ENCODE measurements at regions not wholly inside any gene's neighbourhood (a gene's known extent, or its start where the extent isn't known, plus 50 kb on each side); places are given as distances from the start of the nearest gene placed in this dataset.

GRCh38 chr5:133712562-133712961 lies 100.2 kb upstream of the FSTL4 start:
- DNase-seq = no peak
- no peak for ATAC-seq

- ATAC-seq = no peak
- no peak for DNase-seq
These were observed 96.9 kb upstream of the FSTL4 start for GRCh38 chr5:133709209-133709725.

- DNase-seq = no peak
- no peak for ATAC-seq
These were observed 96.0 kb upstream of the FSTL4 start for GRCh38 chr5:133708331-133708850.

- ATAC-seq = no peak
- no peak for DNase-seq
These were observed 95.3 kb upstream of the FSTL4 start for GRCh38 chr5:133707629-133708028.

- no peak for ATAC-seq
- no peak for DNase-seq
These were observed 94.4 kb upstream of the FSTL4 start for GRCh38 chr5:133706506-133707430.

- ATAC-seq (no peak), DNase-seq (no peak)
These were observed 93.0 kb upstream of the FSTL4 start for GRCh38 chr5:133705331-133705730.

GRCh38 chr5:133704411-133704810 lies 92.1 kb upstream of the FSTL4 start:
- DNase-seq (no peak), ATAC-seq (no peak)

- ATAC-seq = no peak
- no peak for DNase-seq
These were observed 91.6 kb upstream of the FSTL4 start for GRCh38 chr5:133703935-133704334.

- DNase-seq = no peak
- ATAC-seq = no peak
These were observed 90.7 kb upstream of the FSTL4 start for GRCh38 chr5:133702791-133703770.

GRCh38 chr5:133701871-133702270 lies 89.5 kb upstream of the FSTL4 start:
- DNase-seq (no peak), ATAC-seq (no peak)

- DNase-seq = no peak
- ATAC-seq = no peak
These were observed 87.9 kb upstream of the FSTL4 start for GRCh38 chr5:133700251-133700650.

GRCh38 chr5:133698646-133699526 lies 86.5 kb upstream of the FSTL4 start:
- ATAC-seq = peak; percentile 48
- no peak for DNase-seq

- no peak for ATAC-seq
- no peak for DNase-seq
These were observed 85.9 kb upstream of the FSTL4 start for GRCh38 chr5:133698259-133698554.

GRCh38 chr5:133697536-133698258 lies 85.4 kb upstream of the FSTL4 start:
- no peak for DNase-seq
- ATAC-seq = no peak

GRCh38 chr5:133696782-133697507 lies 84.6 kb upstream of the FSTL4 start:
- DNase-seq = no peak

GRCh38 chr5:133696006-133696584 lies 83.8 kb upstream of the FSTL4 start:
- no peak for DNase-seq
- peak; percentile 14 for ATAC-seq

More at GRCh38 chr5:133696782-133697507, 84.6 kb upstream of the FSTL4 start:
- no peak for ATAC-seq

GRCh38 chr5:133694181-133694831 lies 82.0 kb upstream of the FSTL4 start:
- DNase-seq (no peak), ATAC-seq (peak; percentile 20)

GRCh38 chr5:133691448-133691847 lies 79.1 kb upstream of the FSTL4 start:
- no peak for ATAC-seq

GRCh38 chr5:133690746-133691145 lies 78.4 kb upstream of the FSTL4 start:
- no peak for ATAC-seq

More at GRCh38 chr5:133691448-133691847, 79.1 kb upstream of the FSTL4 start:
- DNase-seq = no peak

More at GRCh38 chr5:133690746-133691145, 78.4 kb upstream of the FSTL4 start:
- DNase-seq = no peak
